Tibial nerve (tissue), 4 donors: ENCODE measurements at regions not wholly inside any gene's neighbourhood (a gene's known extent, or its start where the extent isn't known, plus 50 kb on each side); places are given as distances from the start of the nearest gene placed in this dataset.

Source experiments
- DNase-seq, 2 donors: peaks; one replicate each; pipeline ENCODE4 v3.0.0-alpha.2; 2019; ENCODE audit warnings: low spot score in 2 of 2
- H3K27ac ChIP-seq, 4 donors: fragments of 200-600 bp; sonication (generic) in 3 of 4; one replicate each; pipeline ENCODE4 v1.5.1; 2017 to 2019; ENCODE audit warnings: mild to moderate bottlenecking in 1 of 4
- H3K27me3 ChIP-seq, 2 donors: fragments of 200-600 bp; sonication (generic) in 1 of 2; one replicate each; pipeline versions ENCODE4 v1.5.1 to v1.6.0; 2017 to 2019
- H3K36me3 ChIP-seq, 3 donors: fragments of 200-600 bp; sonication (generic); one replicate each; pipeline ENCODE4 v1.5.1; 2018 to 2019
- H3K4me1 ChIP-seq, 4 donors: fragments of 200-600 bp; sonication (generic) in 3 of 4; one replicate each; pipeline ENCODE4 v1.5.1; 2017 to 2019
- H3K4me3 ChIP-seq, 4 donors: fragments of 200-600 bp; sonication (generic) in 3 of 4; one replicate each; pipeline ENCODE4 v1.5.1; 2017 to 2019; ENCODE audit warnings: mild to moderate bottlenecking in 1 of 4, moderate library complexity in 1 of 4
- H3K9me3 ChIP-seq, 4 donors: fragments of 200-600 bp; sonication (generic) in 3 of 4; one replicate each; pipeline ENCODE4 v1.5.1; 2017 to 2019
- CTCF ChIP-seq, 5 experiments: fragments of 200-600 bp in 3 of 5; fragments of 450-650 bp in 2 of 5; sonication (generic) in 3 of 5; IDR thresholded peaks; one replicate each; pipeline ENCODE4 v1.5.1; 2016 to 2019; ENCODE audit warnings: antibody characterized with exemption in 5 of 5, mild to moderate bottlenecking in 3 of 5, moderate library complexity in 2 of 5
- EP300 ChIP-seq, 2 donors: sonication (generic); formaldehyde crosslinking; IDR thresholded peaks; one replicate each; pipeline ENCODE4 v1.6.1; 2017; ENCODE audit warnings: antibody characterized with exemption in 2 of 2, mild to moderate bottlenecking in 1 of 2
- POLR2A ChIP-seq, 2 donors: fragments of 450-650 bp; IDR thresholded peaks; one replicate each; pipeline ENCODE4 v1.6.1; 2017; ENCODE audit warnings: antibody characterized with exemption in 2 of 2, mild to moderate bottlenecking in 2 of 2, moderate library complexity in 2 of 2
- WGBS, 2 donors: methylation state at CpG; one replicate each; pipeline ENCODE4 v1.1.5; 2018; 5-methylcytosine and 5-hydroxymethylcytosine counted together

GRCh38 chr2:215692387-215693079 is 256.7 kb upstream of the FN1 start:
- 81 to 83% methylated on average over 1 of the region's 1 CpG for WGBS, 2 donors
- no peak for TF ChIP-seq EP300 (IDR thresholded peaks at IDR 0.05)
- TF ChIP-seq CTCF (IDR thresholded peaks at IDR 0.05), result no peak
- TF ChIP-seq POLR2A (IDR thresholded peaks at IDR 0.05), result no peak
- peaks cover 0 to 20% (median 4%) of the 10 kb centered on the region in 4 donors for H3K4me1 ChIP-seq
- H3K27ac ChIP-seq, result no peak overlapping the region
- DNase-seq, result no peak
- H3K4me3 ChIP-seq, result no peak overlapping the region
- H3K27me3 ChIP-seq, result no peaks in the 10 kb centered on the region
- no peaks in the 10 kb centered on the region for H3K9me3 ChIP-seq
- H3K36me3 ChIP-seq, result no peaks in the 10 kb centered on the region

GRCh38 chr2:215691346-215691745 is 255.5 kb upstream of the FN1 start:
- H3K4me1 ChIP-seq, result peaks cover 0 to 20% (median 4%) of the 10 kb centered on the region in 4 donors
- no peak overlapping the region for H3K4me3 ChIP-seq
- no peak overlapping the region for H3K27ac ChIP-seq
- H3K36me3 ChIP-seq, result no peaks in the 10 kb centered on the region
- H3K27me3 ChIP-seq, result no peaks in the 10 kb centered on the region
- H3K9me3 ChIP-seq, result no peaks in the 10 kb centered on the region
- TF ChIP-seq EP300 (IDR thresholded peaks at IDR 0.05) (no peak), CTCF (IDR thresholded peaks at IDR 0.05) (no peak), POLR2A (IDR thresholded peaks at IDR 0.05) (no peak)
- DNase-seq, result no peak

GRCh38 chr2:215687149-215688031 is 251.5 kb upstream of the FN1 start:
- no peak for DNase-seq
- WGBS, 2 donors, result 96 to 98% methylated on average over 2 of the region's 2 CpGs
- H3K27me3 ChIP-seq, result no peaks in the 10 kb centered on the region
- no peaks in the 10 kb centered on the region for H3K36me3 ChIP-seq
- TF ChIP-seq POLR2A (IDR thresholded peaks at IDR 0.05), result no peak
- no peak for TF ChIP-seq EP300 (IDR thresholded peaks at IDR 0.05)
- TF ChIP-seq CTCF (IDR thresholded peaks at IDR 0.05), result no peak
- H3K4me3 ChIP-seq, result no peak overlapping the region
- H3K4me1 ChIP-seq, result peaks cover 0 to 12% (median 0%) of the 10 kb centered on the region in 4 donors
- no peaks in the 10 kb centered on the region for H3K9me3 ChIP-seq
- H3K27ac ChIP-seq, result no peak overlapping the region

- no peaks in the 10 kb centered on the region for H3K36me3 ChIP-seq
- H3K27ac ChIP-seq, result peak overlapping the region in 1 of 4 donors; percentile 60
- 22 to 27% methylated on average over 1 of the region's 1 CpG for WGBS, 2 donors
- H3K9me3 ChIP-seq, result no peaks in the 10 kb centered on the region
- no peak overlapping the region for H3K4me3 ChIP-seq
- no peak for TF ChIP-seq CTCF (IDR thresholded peaks at IDR 0.05)
- TF ChIP-seq EP300 (IDR thresholded peaks at IDR 0.05), result no peak
- no peak for TF ChIP-seq POLR2A (IDR thresholded peaks at IDR 0.05)
- no peaks in the 10 kb centered on the region for H3K27me3 ChIP-seq
- peaks cover 0 to 23% (median 3%) of the 10 kb centered on the region in 4 donors for H3K4me1 ChIP-seq
- no peak for DNase-seq
Measured at GRCh38 chr2:215685238-215685990, 249.5 kb upstream of the FN1 start.
